HFFc6 (cell line): ENCODE measurements at regions not wholly inside any gene's neighbourhood (a gene's known extent, or its start where the extent isn't known, plus 50 kb on each side); places are given as distances from the start of the nearest gene placed in this dataset.

ENCODE experiments used
- DNase-seq: peaks from one replicate; pipeline ENCODE4 v3.0.0-alpha.2; 2018
- H3K27ac Mint-ChIP-seq: 2 replicates; pipeline ENCODE4 v1.8.0; 2020; ENCODE audit warnings: mild to moderate bottlenecking, mixed read lengths
- H3K27me3 Mint-ChIP-seq: 2 replicates; pipeline ENCODE4 v1.8.0; 2021; ENCODE audit warnings: mild to moderate bottlenecking, moderate library complexity, mixed read lengths; ENCODE audit not compliant: insufficient read depth
- H3K36me3 Mint-ChIP-seq: 2 replicates; pipeline ENCODE4 v1.8.0; 2021; ENCODE audit warnings: low read depth, mixed read lengths
- H3K4me1 Mint-ChIP-seq: 2 replicates; pipeline ENCODE4 v1.8.0; 2020; ENCODE audit warnings: low read depth, mixed read lengths
- H3K4me3 Mint-ChIP-seq: 2 replicates; pipeline ENCODE4 v1.8.0; 2020; ENCODE audit warnings: mild to moderate bottlenecking, moderate library complexity, mixed read lengths
- H3K9me3 Mint-ChIP-seq: 2 replicates; pipeline ENCODE4 v1.8.0; 2020; ENCODE audit warnings: mild to moderate bottlenecking, mixed read lengths
- TF ChIP-seq, protein P1 (sequence below): fragments of 200-600 bp; sonication (generic); IDR thresholded peaks from 2 replicates; pipeline ENCODE4 v1.5.0; 2021; ENCODE audit warnings: antibody characterized with exemption, mild to moderate bottlenecking

- TF ChIP-seq, protein P1, sequence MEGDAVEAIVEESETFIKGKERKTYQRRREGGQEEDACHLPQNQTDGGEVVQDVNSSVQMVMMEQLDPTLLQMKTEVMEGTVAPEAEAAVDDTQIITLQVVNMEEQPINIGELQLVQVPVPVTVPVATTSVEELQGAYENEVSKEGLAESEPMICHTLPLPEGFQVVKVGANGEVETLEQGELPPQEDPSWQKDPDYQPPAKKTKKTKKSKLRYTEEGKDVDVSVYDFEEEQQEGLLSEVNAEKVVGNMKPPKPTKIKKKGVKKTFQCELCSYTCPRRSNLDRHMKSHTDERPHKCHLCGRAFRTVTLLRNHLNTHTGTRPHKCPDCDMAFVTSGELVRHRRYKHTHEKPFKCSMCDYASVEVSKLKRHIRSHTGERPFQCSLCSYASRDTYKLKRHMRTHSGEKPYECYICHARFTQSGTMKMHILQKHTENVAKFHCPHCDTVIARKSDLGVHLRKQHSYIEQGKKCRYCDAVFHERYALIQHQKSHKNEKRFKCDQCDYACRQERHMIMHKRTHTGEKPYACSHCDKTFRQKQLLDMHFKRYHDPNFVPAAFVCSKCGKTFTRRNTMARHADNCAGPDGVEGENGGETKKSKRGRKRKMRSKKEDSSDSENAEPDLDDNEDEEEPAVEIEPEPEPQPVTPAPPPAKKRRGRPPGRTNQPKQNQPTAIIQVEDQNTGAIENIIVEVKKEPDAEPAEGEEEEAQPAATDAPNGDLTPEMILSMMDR = no peak
- Mint-ChIP-seq H3K27ac (no peak overlapping the region; the same call in 1 of the 2 replicates), H3K36me3 (no peaks in the 10 kb centered on the region; the same call in 1 of the 2 replicates), H3K9me3 (peaks cover 9% of the 10 kb centered on the region; the same call in 1 of the 2 replicates), H3K27me3 (peaks cover 4% of the 10 kb centered on the region; the same call in 1 of the 2 replicates), H3K4me3 (no peak overlapping the region), H3K4me1 (peaks cover 6% of the 10 kb centered on the region; the same call in 1 of the 2 replicates)
- DNase-seq = no peak
Observed at GRCh38 chr7:138238734-138239659, 162.7 kb downstream of the AKR1D1 start.

DNA sequence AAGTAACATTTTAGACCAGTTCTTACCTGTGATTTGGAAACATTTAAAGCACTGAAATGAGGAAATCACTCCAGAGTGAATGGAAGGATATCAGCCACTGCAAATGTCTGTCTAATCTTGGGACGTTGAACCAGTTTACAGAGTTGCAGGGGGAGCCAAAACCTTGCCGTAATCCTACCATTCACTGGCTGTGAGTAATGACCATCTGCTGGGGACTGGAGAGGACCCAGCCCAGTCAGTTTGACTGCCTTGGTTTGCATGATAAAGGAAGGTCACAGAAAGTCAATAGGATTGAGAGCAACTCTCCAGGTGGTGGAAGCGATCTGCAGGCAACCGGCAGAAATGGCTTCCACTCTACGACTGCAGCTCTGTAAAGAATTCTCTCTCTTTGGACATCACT, 167.2 kb downstream of the AKR1D1 start:
- Mint-ChIP-seq H3K4me1 (peaks cover 30% of the 10 kb centered on the region; the same call in 1 of the 2 replicates), H3K4me3 (peak overlapping the region; percentile 34; the same call in 1 of the 2 replicates), H3K27ac (no peak overlapping the region; the same call in 1 of the 2 replicates), H3K36me3 (peaks cover 7% of the 10 kb centered on the region; the same call in 1 of the 2 replicates), H3K9me3 (peaks cover 15% of the 10 kb centered on the region), H3K27me3 (peaks cover 2% of the 10 kb centered on the region; the same call in 1 of the 2 replicates)
- TF ChIP-seq, protein P1 = no peak
- DNase-seq = no peak

DNA sequence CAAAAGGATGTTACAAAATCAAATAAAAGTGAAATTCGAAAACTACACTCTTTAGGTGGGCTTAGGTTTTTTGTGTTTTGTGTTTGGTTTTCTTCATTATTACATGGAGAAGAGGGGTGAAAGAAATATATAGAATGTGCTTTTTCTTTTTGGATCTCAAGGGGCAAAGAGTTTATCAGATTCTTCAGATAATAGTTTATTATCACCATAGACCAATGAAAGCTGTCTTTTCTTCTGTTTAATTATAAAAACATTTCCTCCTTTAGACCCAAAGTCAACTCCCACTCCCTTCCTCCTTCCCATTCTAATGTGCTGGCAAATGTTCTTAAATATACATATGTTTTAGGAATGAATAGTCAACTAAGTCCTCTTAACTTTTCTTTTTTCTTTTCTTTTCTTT, 167.6 kb downstream of the AKR1D1 start:
- H3K4me3 Mint-ChIP-seq = peak overlapping the region; percentile 34; the same call in 1 of the 2 replicates

GRCh38 chr7:138244606-138245005, 168.3 kb downstream of the AKR1D1 start:
- H3K9me3 Mint-ChIP-seq = peaks cover 9% of the 10 kb centered on the region
- TF ChIP-seq, protein P1 = no peak
- no peaks in the 10 kb centered on the region for H3K27me3 Mint-ChIP-seq
- no peak overlapping the region; the same call in 1 of the 2 replicates for H3K27ac Mint-ChIP-seq
- peak overlapping the region; percentile 34; the same call in 1 of the 2 replicates for H3K4me3 Mint-ChIP-seq
- peaks cover 7% of the 10 kb centered on the region; the same call in 1 of the 2 replicates for H3K36me3 Mint-ChIP-seq
- H3K4me1 Mint-ChIP-seq = peaks cover 30% of the 10 kb centered on the region; the same call in 1 of the 2 replicates
- DNase-seq = no peak

More for the DNA sequence above, 167.6 kb downstream of the AKR1D1 start:
- TF ChIP-seq, protein P1 = no peak
- Mint-ChIP-seq H3K36me3 (peaks cover 7% of the 10 kb centered on the region; the same call in 1 of the 2 replicates), H3K9me3 (peaks cover 14% of the 10 kb centered on the region), H3K27ac (no peak overlapping the region; the same call in 1 of the 2 replicates), H3K27me3 (peaks cover 2% of the 10 kb centered on the region; the same call in 1 of the 2 replicates), H3K4me1 (peaks cover 30% of the 10 kb centered on the region; the same call in 1 of the 2 replicates)
- no peak for DNase-seq

DNA sequence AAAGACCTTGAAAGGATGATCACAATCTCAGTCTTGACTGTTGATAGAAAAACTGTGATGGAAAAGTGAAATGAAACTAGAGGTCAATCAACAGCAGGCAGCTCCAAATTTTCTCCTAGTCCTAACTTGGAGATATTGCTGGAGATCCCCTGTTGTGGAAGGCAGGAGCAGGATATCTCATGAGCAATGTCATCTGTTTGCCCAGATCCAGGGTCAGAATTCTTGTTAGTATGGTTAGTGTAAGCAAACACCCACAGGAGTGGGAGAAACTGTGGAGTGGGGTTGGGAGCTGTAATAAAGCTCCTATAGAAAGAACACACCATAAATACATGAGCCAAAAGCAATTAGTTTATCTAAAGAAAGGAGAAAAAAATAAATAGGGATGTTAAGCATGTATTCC, 169.0 kb downstream of the AKR1D1 start:
- no peak overlapping the region; the same call in 1 of the 2 replicates for H3K27ac Mint-ChIP-seq
- no peak for DNase-seq
- peak overlapping the region; percentile 34; the same call in 1 of the 2 replicates for H3K4me3 Mint-ChIP-seq

More for the DNA sequence above, 169.0 kb downstream of the AKR1D1 start:
- TF ChIP-seq, protein P1 = no peak
- H3K36me3 Mint-ChIP-seq = peaks cover 7% of the 10 kb centered on the region; the same call in 1 of the 2 replicates
- peaks cover 9% of the 10 kb centered on the region for H3K9me3 Mint-ChIP-seq
- H3K27me3 Mint-ChIP-seq = no peaks in the 10 kb centered on the region
- H3K4me1 Mint-ChIP-seq = peaks cover 30% of the 10 kb centered on the region; the same call in 1 of the 2 replicates
